ENCODE measurements at regions not wholly inside any gene's neighbourhood (a gene's known extent, or its start where the extent isn't known, plus 50 kb on each side); places are given as distances from the start of the nearest gene placed in this dataset.

DNA sequence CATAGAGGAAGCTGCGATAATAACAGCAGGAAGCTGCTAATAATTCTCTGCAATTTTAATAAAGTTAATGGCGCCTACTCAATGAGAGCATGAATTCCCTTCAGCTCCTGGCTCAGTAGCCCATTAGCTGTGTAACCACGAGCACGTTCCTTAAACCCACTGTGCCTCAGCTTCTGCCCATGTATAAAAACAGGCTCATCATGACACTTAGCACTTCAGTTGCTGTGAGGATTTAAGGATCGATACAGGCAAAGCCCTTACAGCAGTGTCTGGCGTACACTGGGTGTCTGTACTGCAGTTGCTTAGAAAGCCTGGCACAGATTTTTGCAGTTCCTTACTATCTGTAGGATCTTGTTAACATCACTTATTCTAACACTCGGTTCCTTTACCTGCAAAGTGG lies 673.4 kb upstream of the ARGLU1 start:
- Histone ChIP-seq H3K79me2 (replicated peaks; ENCODE audit: insufficient read depth, low read length) (no peaks in the 10 kb centered on the region), H3K9me3 (ENCODE audit: low read length) (no peaks in the 10 kb centered on the region), H3K4me2 (ENCODE audit: low read length) (no peak overlapping the region), H3K9ac (ENCODE audit: low read length) (no peak overlapping the region), H2AFZ (ENCODE audit: low read depth, low read length) (no peak overlapping the region), H3F3A (ENCODE audit: insufficient read depth, low read length, poor library complexity, severe bottlenecking) (no peaks in the 10 kb centered on the region), H3K27me3 (ENCODE audit: insufficient read depth, low read depth, low read length) (no peaks in the 10 kb centered on the region), H3K9me2 (ENCODE audit: insufficient read depth, low read length) (no peaks in the 10 kb centered on the region), H3K36me3 (ENCODE audit: insufficient read depth, low read length) (no peaks in the 10 kb centered on the region), H3K27ac (ENCODE audit: low read length) (no peak overlapping the region), H4K20me1 (ENCODE audit: insufficient read depth) (no peaks in the 10 kb centered on the region), H3K4me3 (ENCODE audit: low read length) (no peak overlapping the region)
- no peak for TF ChIP-seq POLR2AphosphoS5 (IDR thresholded peaks at IDR 0.05)
- no peak for TF ChIP-seq EP300 (conservative IDR thresholded peaks at IDR 0.05; ENCODE audit: poor library complexity, severe bottlenecking)
- TF ChIP-seq, protein P1, sequence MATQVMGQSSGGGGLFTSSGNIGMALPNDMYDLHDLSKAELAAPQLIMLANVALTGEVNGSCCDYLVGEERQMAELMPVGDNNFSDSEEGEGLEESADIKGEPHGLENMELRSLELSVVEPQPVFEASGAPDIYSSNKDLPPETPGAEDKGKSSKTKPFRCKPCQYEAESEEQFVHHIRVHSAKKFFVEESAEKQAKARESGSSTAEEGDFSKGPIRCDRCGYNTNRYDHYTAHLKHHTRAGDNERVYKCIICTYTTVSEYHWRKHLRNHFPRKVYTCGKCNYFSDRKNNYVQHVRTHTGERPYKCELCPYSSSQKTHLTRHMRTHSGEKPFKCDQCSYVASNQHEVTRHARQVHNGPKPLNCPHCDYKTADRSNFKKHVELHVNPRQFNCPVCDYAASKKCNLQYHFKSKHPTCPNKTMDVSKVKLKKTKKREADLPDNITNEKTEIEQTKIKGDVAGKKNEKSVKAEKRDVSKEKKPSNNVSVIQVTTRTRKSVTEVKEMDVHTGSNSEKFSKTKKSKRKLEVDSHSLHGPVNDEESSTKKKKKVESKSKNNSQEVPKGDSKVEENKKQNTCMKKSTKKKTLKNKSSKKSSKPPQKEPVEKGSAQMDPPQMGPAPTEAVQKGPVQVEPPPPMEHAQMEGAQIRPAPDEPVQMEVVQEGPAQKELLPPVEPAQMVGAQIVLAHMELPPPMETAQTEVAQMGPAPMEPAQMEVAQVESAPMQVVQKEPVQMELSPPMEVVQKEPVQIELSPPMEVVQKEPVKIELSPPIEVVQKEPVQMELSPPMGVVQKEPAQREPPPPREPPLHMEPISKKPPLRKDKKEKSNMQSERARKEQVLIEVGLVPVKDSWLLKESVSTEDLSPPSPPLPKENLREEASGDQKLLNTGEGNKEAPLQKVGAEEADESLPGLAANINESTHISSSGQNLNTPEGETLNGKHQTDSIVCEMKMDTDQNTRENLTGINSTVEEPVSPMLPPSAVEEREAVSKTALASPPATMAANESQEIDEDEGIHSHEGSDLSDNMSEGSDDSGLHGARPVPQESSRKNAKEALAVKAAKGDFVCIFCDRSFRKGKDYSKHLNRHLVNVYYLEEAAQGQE (IDR thresholded peaks at IDR 0.05; ENCODE audit: borderline replicate concordance) = no peak
- TF ChIP-seq, protein P2, sequence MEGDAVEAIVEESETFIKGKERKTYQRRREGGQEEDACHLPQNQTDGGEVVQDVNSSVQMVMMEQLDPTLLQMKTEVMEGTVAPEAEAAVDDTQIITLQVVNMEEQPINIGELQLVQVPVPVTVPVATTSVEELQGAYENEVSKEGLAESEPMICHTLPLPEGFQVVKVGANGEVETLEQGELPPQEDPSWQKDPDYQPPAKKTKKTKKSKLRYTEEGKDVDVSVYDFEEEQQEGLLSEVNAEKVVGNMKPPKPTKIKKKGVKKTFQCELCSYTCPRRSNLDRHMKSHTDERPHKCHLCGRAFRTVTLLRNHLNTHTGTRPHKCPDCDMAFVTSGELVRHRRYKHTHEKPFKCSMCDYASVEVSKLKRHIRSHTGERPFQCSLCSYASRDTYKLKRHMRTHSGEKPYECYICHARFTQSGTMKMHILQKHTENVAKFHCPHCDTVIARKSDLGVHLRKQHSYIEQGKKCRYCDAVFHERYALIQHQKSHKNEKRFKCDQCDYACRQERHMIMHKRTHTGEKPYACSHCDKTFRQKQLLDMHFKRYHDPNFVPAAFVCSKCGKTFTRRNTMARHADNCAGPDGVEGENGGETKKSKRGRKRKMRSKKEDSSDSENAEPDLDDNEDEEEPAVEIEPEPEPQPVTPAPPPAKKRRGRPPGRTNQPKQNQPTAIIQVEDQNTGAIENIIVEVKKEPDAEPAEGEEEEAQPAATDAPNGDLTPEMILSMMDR (IDR thresholded peaks at IDR 0.05; ENCODE audit: poor library complexity, severe bottlenecking) = no peak
- no peak for TF ChIP-seq EZH2 (IDR thresholded peaks at IDR 0.05; ENCODE audit: borderline replicate concordance, insufficient read depth, low read length, poor library complexity, severe bottlenecking)
- TF ChIP-seq MXI1 (conservative IDR thresholded peaks at IDR 0.05; ENCODE audit: poor library complexity, severe bottlenecking) = no peak
- no peak for TF ChIP-seq TAF1 (IDR thresholded peaks at IDR 0.05; ENCODE audit: low read depth)
- no peak for TF ChIP-seq RAD21 (conservative IDR thresholded peaks at IDR 0.05)
- no peak for TF ChIP-seq SMC3 (conservative IDR thresholded peaks at IDR 0.05; ENCODE audit: poor library complexity)

DNA sequence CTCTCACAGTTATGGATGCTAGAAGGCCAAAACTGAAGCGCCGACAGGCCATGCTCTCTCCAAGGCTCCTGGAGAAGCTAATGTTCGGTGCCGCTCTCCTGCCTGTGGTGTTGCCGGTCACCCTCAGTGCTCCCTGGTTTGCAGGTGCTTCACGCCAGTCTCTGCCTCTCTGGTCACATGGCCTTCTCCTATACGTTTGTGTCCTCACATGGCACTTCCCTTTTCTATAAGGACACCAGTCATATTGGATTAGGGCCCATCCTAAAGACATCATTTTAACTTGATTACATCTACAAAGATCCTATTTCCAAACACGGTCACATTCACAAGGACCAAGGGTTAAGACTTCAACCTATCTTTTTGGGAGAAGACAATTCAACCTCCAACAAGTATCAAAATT lies 671.3 kb upstream of the ARGLU1 start:
- no peak overlapping the region for H3K4me2 ChIP-seq (ENCODE audit: low read length)
- TF ChIP-seq EZH2 (IDR thresholded peaks at IDR 0.05; ENCODE audit: borderline replicate concordance, insufficient read depth, low read length, poor library complexity, severe bottlenecking) = no peak
- TF ChIP-seq POLR2AphosphoS5 (IDR thresholded peaks at IDR 0.05) = no peak
- TF ChIP-seq TAF1 (IDR thresholded peaks at IDR 0.05; ENCODE audit: low read depth) = no peak
- TF ChIP-seq RAD21 (conservative IDR thresholded peaks at IDR 0.05) = no peak
- no peak for TF ChIP-seq MXI1 (conservative IDR thresholded peaks at IDR 0.05; ENCODE audit: poor library complexity, severe bottlenecking)
- TF ChIP-seq SMC3 (conservative IDR thresholded peaks at IDR 0.05; ENCODE audit: poor library complexity) = no peak
- no peak for TF ChIP-seq EP300 (conservative IDR thresholded peaks at IDR 0.05; ENCODE audit: poor library complexity, severe bottlenecking)
- TF ChIP-seq, protein P1 (IDR thresholded peaks at IDR 0.05; ENCODE audit: borderline replicate concordance) = no peak
- TF ChIP-seq, protein P2 (IDR thresholded peaks at IDR 0.05; ENCODE audit: poor library complexity, severe bottlenecking) = no peak
- H3K4me3 ChIP-seq (ENCODE audit: low read length) = no peak overlapping the region
- no peaks in the 10 kb centered on the region for H3K36me3 ChIP-seq (ENCODE audit: insufficient read depth, low read length)
- H3K27me3 ChIP-seq (ENCODE audit: insufficient read depth, low read depth, low read length) = no peaks in the 10 kb centered on the region
- H3K79me2 ChIP-seq (replicated peaks; ENCODE audit: insufficient read depth, low read length) = no peaks in the 10 kb centered on the region
- no peak overlapping the region for H3K27ac ChIP-seq (ENCODE audit: low read length)
- H3K9me3 ChIP-seq (ENCODE audit: low read length) = no peaks in the 10 kb centered on the region
- H3K9ac ChIP-seq (ENCODE audit: low read length) = no peak overlapping the region
- H3F3A ChIP-seq (ENCODE audit: insufficient read depth, low read length, poor library complexity, severe bottlenecking) = peaks cover 4% of the 10 kb centered on the region
- no peaks in the 10 kb centered on the region for H4K20me1 ChIP-seq (ENCODE audit: insufficient read depth)
- no peak overlapping the region for H2AFZ ChIP-seq (ENCODE audit: low read depth, low read length)
- H3K9me2 ChIP-seq (ENCODE audit: insufficient read depth, low read length) = no peaks in the 10 kb centered on the region

All from neural cell (in vitro differentiated cells).